Trophoblast cell (in vitro differentiated cells and primary cell): ENCODE measurements at regions not wholly inside any gene's neighbourhood (a gene's known extent, or its start where the extent isn't known, plus 50 kb on each side); places are given as distances from the start of the nearest gene placed in this dataset.

ENCODE experiments used
- DNase-seq, 2 donors: peaks; one replicate each; pipeline ENCODE4 v3.0.0-alpha.2; 2016
- H2AFZ ChIP-seq: 2 replicates; pipeline ENCODE4 v1.6.1; 2013; ENCODE audit warnings: low read length, moderate library complexity, mild to moderate bottlenecking; ENCODE audit not compliant: insufficient read depth, poor library complexity
- H2AK5ac ChIP-seq: 2 replicates; pipeline ENCODE4 v1.6.1; 2013; ENCODE audit warnings: mild to moderate bottlenecking, low read length
- H2BK120ac ChIP-seq: 2 replicates; pipeline ENCODE4 v1.6.1; 2013; ENCODE audit warnings: low read length, mild to moderate bottlenecking, moderate library complexity; ENCODE audit not compliant: insufficient read depth, poor library complexity
- H2BK12ac ChIP-seq: 2 replicates; pipeline ENCODE4 v1.6.1; 2013; ENCODE audit warnings: mild to moderate bottlenecking, low read length, moderate library complexity
- H2BK5ac ChIP-seq: 2 replicates; pipeline ENCODE4 v1.6.1; 2013; ENCODE audit warnings: low read length, low read depth, moderate library complexity, mild to moderate bottlenecking; ENCODE audit not compliant: poor library complexity
- H3K14ac ChIP-seq: 2 replicates; pipeline ENCODE4 v1.6.1; 2013; ENCODE audit warnings: mild to moderate bottlenecking, low read length
- H3K18ac ChIP-seq: 2 replicates; pipeline ENCODE4 v1.6.1; 2013; ENCODE audit warnings: mild to moderate bottlenecking, low read length
- H3K23ac ChIP-seq: 2 replicates; pipeline ENCODE4 v1.6.1; 2013; ENCODE audit warnings: low read length
- H3K27ac ChIP-seq: 2 replicates; pipeline ENCODE4 v1.5.1; 2013; ENCODE audit warnings: low read depth, mild to moderate bottlenecking, inconsistent platforms, low read length, moderate library complexity
- H3K27me3 ChIP-seq: 2 replicates; pipeline ENCODE4 v1.6.1; 2013; ENCODE audit warnings: inconsistent platforms, mild to moderate bottlenecking, low read length, moderate library complexity; ENCODE audit not compliant: insufficient read depth
- H3K36me3 ChIP-seq, 2 experiments: 1 replicate in 1 of 2; 2 replicates in 1 of 2; pipeline ENCODE4 v1.6.1; 2013; ENCODE audit warnings: low read length in 2 of 2, mild to moderate bottlenecking in 2 of 2, moderate library complexity in 1 of 2; ENCODE audit not compliant: insufficient read depth in 2 of 2, control insufficient read depth in 1 of 2
- H3K4ac ChIP-seq: 2 replicates; pipeline ENCODE4 v1.6.1; 2013; ENCODE audit warnings: low read depth, mild to moderate bottlenecking, low read length, moderate library complexity
- H3K4me1 ChIP-seq, 2 experiments: 1 replicate in 1 of 2; 2 replicates in 1 of 2; pipeline ENCODE4 v1.6.1; 2013; ENCODE audit warnings: low read length in 2 of 2, mild to moderate bottlenecking in 2 of 2, moderate library complexity in 1 of 2; ENCODE audit not compliant: insufficient read depth in 2 of 2, control insufficient read depth in 1 of 2
- H3K4me2 ChIP-seq: 2 replicates; pipeline ENCODE4 v1.6.1; 2013; ENCODE audit warnings: inconsistent platforms, mild to moderate bottlenecking, low read length, moderate library complexity
- H3K4me3 ChIP-seq: 2 replicates; pipeline ENCODE4 v1.5.1; 2013; ENCODE audit warnings: mild to moderate bottlenecking, low read depth, low read length, inconsistent platforms
- H3K79me1 ChIP-seq: one replicate; pipeline ENCODE4 v1.6.1; 2013; ENCODE audit warnings: low read length
- H3K79me2 ChIP-seq: 2 replicates; pipeline ENCODE4 v1.6.1; 2013; ENCODE audit warnings: low read length, mild to moderate bottlenecking; ENCODE audit not compliant: control insufficient read depth, insufficient read depth, poor library complexity
- H3K9ac ChIP-seq: 2 replicates; pipeline ENCODE4 v1.6.1; 2013; ENCODE audit warnings: mild to moderate bottlenecking, low read length
- H3K9me3 ChIP-seq: 2 replicates; pipeline ENCODE4 v1.6.1; 2013; ENCODE audit warnings: low read depth, mild to moderate bottlenecking, control low read depth, inconsistent platforms, low read length; ENCODE audit not compliant: insufficient read depth
- H4K12ac ChIP-seq: 2 replicates; pipeline ENCODE4 v1.6.1; 2013; ENCODE audit warnings: low read depth, mild to moderate bottlenecking, low read length, moderate library complexity
- H4K8ac ChIP-seq: 2 replicates; pipeline ENCODE4 v1.6.1; 2013; ENCODE audit warnings: low read depth, mild to moderate bottlenecking, low read length, moderate library complexity
- H4K91ac ChIP-seq: one replicate; pipeline ENCODE4 v1.6.1; 2013; ENCODE audit warnings: low read depth, mild to moderate bottlenecking, low read length, moderate library complexity
- WGBS: extraction: QIAGEN DNeasy Blood & Tissue Kit; methylation state at CpG from one replicate; pipeline ENCODE4 v1.1.7; 2013; ENCODE audit warnings: missing lambda C conversion rate; ENCODE audit not compliant: insufficient read length, insufficient coverage; ENCODE audit errors: extremely low coverage; 5-methylcytosine and 5-hydroxymethylcytosine counted together

- no peak overlapping the region for H3K4ac ChIP-seq
Observed at GRCh38 chr5:173778784-173779304, 109.3 kb upstream of the CPEB4 start.

GRCh38 chr5:173780235-173781234, 107.6 kb upstream of the CPEB4 start:
- H4K8ac ChIP-seq: no peak overlapping the region
- H3K9ac ChIP-seq: no peak overlapping the region
- H2BK120ac ChIP-seq: peak overlapping the region; percentile 15
- peaks cover 8 to 11% of the 10 kb centered on the region in 2 experiments for H3K4me1 ChIP-seq
- no peak for DNase-seq
- H4K91ac ChIP-seq: peak overlapping the region; percentile 25
- no peak overlapping the region for H3K4me3 ChIP-seq
- no peak overlapping the region for H2BK5ac ChIP-seq
- no peak overlapping the region for H3K27ac ChIP-seq
- no peak overlapping the region for H2AK5ac ChIP-seq
- H3K36me3 ChIP-seq: no peaks in the 10 kb centered on the region
- H3K27me3 ChIP-seq: no peaks in the 10 kb centered on the region
- H2BK12ac ChIP-seq: peak overlapping the region; percentile 27
- H4K12ac ChIP-seq: no peak overlapping the region
- no peak overlapping the region for H3K4ac ChIP-seq
- no peak overlapping the region for H2AFZ ChIP-seq
- no peak overlapping the region for H3K23ac ChIP-seq
- H3K79me1 ChIP-seq: peaks cover 4% of the 10 kb centered on the region
- H3K79me2 ChIP-seq: no peaks in the 10 kb centered on the region
- H3K18ac ChIP-seq: no peak overlapping the region
- no peak overlapping the region for H3K4me2 ChIP-seq
- H3K14ac ChIP-seq: no peak overlapping the region
- H3K9me3 ChIP-seq: no peaks in the 10 kb centered on the region
- no CpG with 5 or more reads among the region's 9 CpGs for WGBS

More at GRCh38 chr5:173778784-173779304, 109.3 kb upstream of the CPEB4 start:
- H3K9me3 ChIP-seq: no peaks in the 10 kb centered on the region
- no peak overlapping the region for H2AK5ac ChIP-seq
- H2AFZ ChIP-seq: no peak overlapping the region
- no peak overlapping the region for H3K23ac ChIP-seq
- H2BK5ac ChIP-seq: no peak overlapping the region
- no peak overlapping the region for H4K8ac ChIP-seq
- H4K12ac ChIP-seq: no peak overlapping the region
- no peak overlapping the region for H3K14ac ChIP-seq
- H3K79me1 ChIP-seq: peaks cover 4% of the 10 kb centered on the region
- no peak overlapping the region for H3K4me2 ChIP-seq
- H3K27me3 ChIP-seq: no peaks in the 10 kb centered on the region
- H3K4me3 ChIP-seq: no peak overlapping the region
- 100% methylated on average over 1 of the region's 5 CpGs for WGBS
- no peak overlapping the region for H2BK120ac ChIP-seq
- H3K4me1 ChIP-seq: peaks cover 8 to 11% of the 10 kb centered on the region in 2 experiments
- no peaks in the 10 kb centered on the region for H3K36me3 ChIP-seq
- H4K91ac ChIP-seq: peak overlapping the region; percentile 13
- H3K27ac ChIP-seq: no peak overlapping the region
- no peak overlapping the region for H3K9ac ChIP-seq
- no peak overlapping the region for H3K18ac ChIP-seq
- H2BK12ac ChIP-seq: no peak overlapping the region
- no peaks in the 10 kb centered on the region for H3K79me2 ChIP-seq
- DNase-seq: peak in 1 of 2 donors; percentile 26

GRCh38 chr5:173781432-173781815, 106.7 kb upstream of the CPEB4 start:
- Histone ChIP-seq H3K9me3 (no peaks in the 10 kb centered on the region), H3K79me1 (peaks cover 7% of the 10 kb centered on the region), H3K4me2 (no peak overlapping the region), H3K36me3 (no peaks in the 10 kb centered on the region), H3K4me1 (peaks cover 13 to 14% of the 10 kb centered on the region in 2 experiments), H2BK120ac (peak overlapping the region; percentile 15), H3K14ac (no peak overlapping the region), H4K12ac (no peak overlapping the region), H2AK5ac (no peak overlapping the region), H3K9ac (no peak overlapping the region), H3K4me3 (no peak overlapping the region), H3K23ac (no peak overlapping the region), H3K79me2 (no peaks in the 10 kb centered on the region), H2BK12ac (peak overlapping the region; percentile 27), H4K91ac (no peak overlapping the region), H3K27me3 (no peaks in the 10 kb centered on the region), H4K8ac (no peak overlapping the region), H3K18ac (no peak overlapping the region), H2BK5ac (no peak overlapping the region), H3K4ac (no peak overlapping the region), H3K27ac (no peak overlapping the region), H2AFZ (no peak overlapping the region)
- DNase-seq: peak in 1 of 2 donors; percentile 70
- no CpG with 5 or more reads among the region's 4 CpGs for WGBS

- WGBS: no CpG with 5 or more reads among the region's 8 CpGs
- peak overlapping the region; percentile 77 for H4K8ac ChIP-seq
- no peak overlapping the region for H3K23ac ChIP-seq
- peak overlapping the region; percentile 28 for H2BK120ac ChIP-seq
- no peak overlapping the region for H3K18ac ChIP-seq
- H3K4me1 ChIP-seq: peaks cover 13 to 17% of the 10 kb centered on the region in 2 experiments
- H3K36me3 ChIP-seq: no peaks in the 10 kb centered on the region
- H3K79me1 ChIP-seq: peaks cover 7% of the 10 kb centered on the region
- no peaks in the 10 kb centered on the region for H3K9me3 ChIP-seq
- H3K9ac ChIP-seq: no peak overlapping the region
- no peak overlapping the region for H3K4me2 ChIP-seq
- H3K14ac ChIP-seq: peak overlapping the region; percentile 16
- H3K4me3 ChIP-seq: no peak overlapping the region
- peak overlapping the region; percentile 8 for H2BK12ac ChIP-seq
- no peak overlapping the region for H2BK5ac ChIP-seq
- H3K27ac ChIP-seq: no peak overlapping the region
- H3K27me3 ChIP-seq: no peaks in the 10 kb centered on the region
- H4K91ac ChIP-seq: peak overlapping the region; percentile 33
- no peak overlapping the region for H2AK5ac ChIP-seq
- H3K79me2 ChIP-seq: no peaks in the 10 kb centered on the region
- peak; percentile 46 to 60 for DNase-seq
- peak overlapping the region; percentile 2 for H4K12ac ChIP-seq
- H3K4ac ChIP-seq: no peak overlapping the region
- peak overlapping the region; percentile 42 for H2AFZ ChIP-seq
Observed at GRCh38 chr5:173781816-173782670, 106.1 kb upstream of the CPEB4 start.
